ENCODE measurements at regions not wholly inside any gene's neighbourhood (a gene's known extent, or its start where the extent isn't known, plus 50 kb on each side); places are given as distances from the start of the nearest gene placed in this dataset.

- TF ChIP-seq CTCF (conservative IDR thresholded peaks at IDR 0.05 in 1 of 2, IDR thresholded peaks at IDR 0.05 in 1 of 2; ENCODE audit: low read depth in 1 of 2, low read length in 2 of 2) (no peak), EZH2 (IDR thresholded peaks at IDR 0.05; ENCODE audit: low read length, missing control alignments) (no peak)
Observed at GRCh38 chr15:77692614-77693013, 59.9 kb upstream of the LINGO1 start.
